K562 (cell line): ENCODE measurements at regions not wholly inside any gene's neighbourhood (a gene's known extent, or its start where the extent isn't known, plus 50 kb on each side); places are given as distances from the start of the nearest gene placed in this dataset.

Experiments used
- ATAC-seq: fragments of 200-7000 bp; cut with Tn5 transposase; 3 replicates; pipeline ENCODE4 v1.9.1; 2020; ENCODE audit warnings: moderate library complexity
- BruUV-seq: library from RNA; stranded (reverse); fragments of 400-500 nt; replicated peaks from 2 replicates; lab custom pipeline; 2021; lab: Mats Ljungman, UMichigan
- CTCF ChIA-PET: fragments of 300-600 bp; formaldehyde crosslinking; extraction: SDS; loops from one replicate; lab custom pipeline; 2021; ENCODE audit warnings: low intra/inter-chr PET ratio; lab: Yijun Ruan, JAX
- POLR2A ChIA-PET: fragments of 300-600, 350-650 bp; sonication (Branson Sonifier 250); formaldehyde crosslinking; extraction: SDS; loops from one replicate; lab custom pipeline; 2021; ENCODE audit warnings: antibody characterized with exemption, inconsistent platforms; lab: Yijun Ruan, JAX
- DNase-seq, 4 experiments: peaks; one replicate each; pipeline versions ENCODE4 v3.0.0 to v3.0.0-alpha.2; 2011 to 2018; ENCODE audit warnings: low spot score in 3 of 4, mixed read lengths in 3 of 4; ENCODE audit errors: extremely low read depth in 1 of 4
- FAIRE-seq: peaks from 2 replicates; lab custom pipeline; 2011; peaks lifted over from hg19 to GRCh38; lab: Jason Lieb, UNC
- H2AFZ ChIP-seq: 2 replicates; pipeline ENCODE4 v1.6.0; 2011; ENCODE audit warnings: low read depth, low read length, control low read depth, inconsistent platforms
- H3K27ac ChIP-seq: fragments of 200-600 bp; 3 replicates; pipeline ENCODE4 v1.8.0; 2011; ENCODE audit warnings: low read depth, mild to moderate bottlenecking, control low read depth, inconsistent platforms, low read length, moderate library complexity, mixed read lengths; ENCODE audit errors: extremely low read depth
- H3K27me3 ChIP-seq, 2 experiments: fragments of 300-600 bp in 1 of 2; 2 replicates in 1 of 2; 3 replicates in 1 of 2; pipeline versions ENCODE4 v1.6.0 to v1.8.0; 2011; ENCODE audit warnings: inconsistent platforms in 2 of 2, low read length in 2 of 2, mild to moderate bottlenecking in 1 of 2, mixed read lengths in 1 of 2, moderate library complexity in 1 of 2; ENCODE audit not compliant: control insufficient read depth in 2 of 2, insufficient read depth in 2 of 2
- H3K36me3 ChIP-seq: fragments of 300-600 bp; 3 replicates; pipeline ENCODE4 v1.8.0; 2011; ENCODE audit warnings: mild to moderate bottlenecking, low read length, inconsistent platforms; ENCODE audit not compliant: control insufficient read depth, insufficient read depth
- H3K4me1 ChIP-seq, 2 experiments: fragments of 200-600 bp in 1 of 2; replicated peaks in 1 of 2; 2 replicates in 1 of 2; 3 replicates in 1 of 2; pipeline versions ENCODE4 v1.5.1 to v1.8.0; 2011; ENCODE audit warnings: inconsistent platforms in 2 of 2, low read length in 2 of 2, mild to moderate bottlenecking in 1 of 2, mixed read lengths in 1 of 2, moderate library complexity in 1 of 2; ENCODE audit not compliant: control insufficient read depth in 2 of 2, insufficient read depth in 2 of 2
- H3K4me2 ChIP-seq: 2 replicates; pipeline ENCODE4 v1.6.1; 2011; ENCODE audit warnings: low read length, control low read depth, inconsistent platforms, mixed read lengths; ENCODE audit not compliant: insufficient read depth
- H3K4me3 ChIP-seq: fragments of 200-600 bp; sonication (generic), shearing (Covaris generic); 2 replicates; pipeline ENCODE4 v1.5.1; 2016; ENCODE audit warnings: control low read depth, inconsistent platforms
- H3K79me2 ChIP-seq: fragments of 200-600 bp; 3 replicates; pipeline ENCODE4 v1.8.0; 2011; ENCODE audit warnings: low read length, inconsistent platforms; ENCODE audit not compliant: control insufficient read depth, insufficient read depth
- H3K9ac ChIP-seq, 2 experiments: 2 replicates each; pipeline versions ENCODE4 v1.6.0 to v1.6.1; 2011; ENCODE audit warnings: low read depth in 2 of 2, low read length in 2 of 2, control low read depth in 1 of 2, inconsistent platforms in 1 of 2, mild to moderate bottlenecking in 1 of 2, mixed read lengths in 1 of 2; ENCODE audit not compliant: insufficient read depth in 1 of 2
- H3K9me1 ChIP-seq: one replicate; pipeline ENCODE4 v1.6.0; 2011; ENCODE audit warnings: inconsistent platforms, mild to moderate bottlenecking, low read length, moderate library complexity; ENCODE audit not compliant: control insufficient read depth, insufficient read depth
- H3K9me3 ChIP-seq: replicated peaks from 2 replicates; pipeline ENCODE4 v1.5.1; 2011; ENCODE audit warnings: low read depth, low read length, inconsistent platforms; ENCODE audit not compliant: control insufficient read depth, insufficient read depth
- H4K20me1 ChIP-seq: replicated peaks from 2 replicates; pipeline ENCODE4 v1.6.1; 2011; ENCODE audit warnings: low read length, inconsistent platforms, mixed read lengths; ENCODE audit not compliant: control insufficient read depth, insufficient read depth
- FOXA1 ChIP-seq: fragments of 450-650 bp; IDR thresholded peaks from 2 replicates; pipeline ENCODE4 v1.6.1; 2016; ENCODE audit warnings: mild to moderate bottlenecking, borderline replicate concordance
- MNT ChIP-seq, 2 experiments: fragments of 450-650 bp; conservative IDR thresholded peaks; 2 replicates each; pipeline ENCODE4 v1.6.1; 2017; ENCODE audit warnings: mild to moderate bottlenecking in 2 of 2, moderate library complexity in 2 of 2
- POLR2AphosphoS2 ChIP-seq: IDR thresholded peaks from 2 replicates; pipeline ENCODE4 v1.6.1; 2012; ENCODE audit warnings: low read length, improper control_type of control experiment
- POU5F1 ChIP-seq: fragments of 150-350 bp; IDR thresholded peaks from 2 replicates; pipeline ENCODE4 v1.6.1; 2014; ENCODE audit warnings: borderline replicate concordance, low read length, low read depth, mild to moderate bottlenecking; ENCODE audit not compliant: partially characterized antibody
- SAFB2 ChIP-seq: fragments of 200-400 bp; formaldehyde crosslinking; IDR thresholded peaks from 2 replicates; pipeline ENCODE4 v1.6.1; 2018; ENCODE audit warnings: borderline replicate concordance, low read length, low read depth, moderate library complexity; ENCODE audit not compliant: severe bottlenecking
- SMC3 ChIP-seq: conservative IDR thresholded peaks from 2 replicates; pipeline ENCODE4 v1.6.1; 2011; ENCODE audit warnings: low read depth, low read length, improper control_type of control experiment; ENCODE audit not compliant: insufficient read depth
- XRCC5 ChIP-seq: fragments of 200-400 bp; formaldehyde crosslinking; IDR thresholded peaks from 2 replicates; pipeline ENCODE4 v1.6.1; 2017; ENCODE audit warnings: low read depth, mild to moderate bottlenecking, low read length
- ZNF398 ChIP-seq: fragments of 250-450 bp; sonication (Bioruptor Pico); IDR thresholded peaks from 2 replicates; pipeline ENCODE4 v1.8.0; 2021; ENCODE audit warnings: moderate library complexity, mild to moderate bottlenecking, inconsistent platforms
- ZNF717 ChIP-seq: fragments of 250-450 bp; sonication (Bioruptor Pico); IDR thresholded peaks from 2 replicates; pipeline ENCODE4 v1.5.0; 2021
- WGBS: fragments of 100-300 bp; shearing (Covaris generic); methylation state at CpG from one replicate; pipeline ENCODE4 v1.1.6; 2016; ENCODE audit warnings: low coverage, mixed read lengths; ENCODE audit not compliant: insufficient coverage; ENCODE audit errors: missing lambda C conversion rate; 5-methylcytosine and 5-hydroxymethylcytosine counted together
- in situ Hi-C: fragments of 300-500 bp; cut with MboI; formaldehyde crosslinking; loops from 4 replicates; pipeline ENCODE4 v1.15.0; 2018; ENCODE audit warnings: inconsistent platforms, mixed read lengths
- intact Hi-C: fragments of 100-400 bp; cut with micrococcal nuclease; formaldehyde crosslinking; loops from 2 replicates; pipeline ENCODE4 v1.14.2; 2022
- TF ChIP-seq, protein P1 (sequence below): fragments of 450-650 bp; formaldehyde crosslinking; conservative IDR thresholded peaks from 2 replicates; pipeline ENCODE4 v1.4.0; 2022; ENCODE audit warnings: mild to moderate bottlenecking, missing genetic modification characterization

- ATAC-seq (no peak), DNase-seq (no peak), FAIRE-seq (no peak)
- H3K9me1 ChIP-seq, result no peaks in the 10 kb centered on the region
- H3K4me1 ChIP-seq, result no peaks in the 10 kb centered on the region
- POLR2A ChIA-PET, result interaction anchor here (0.6 to 0.7 kb wide), 2 partner anchors 10 to 129 kb away, joined by 3 read pairs; no protein-coding TSS in a partner anchor
- CTCF ChIA-PET, result no interaction called here
- no peak overlapping the region for H3K9ac ChIP-seq
- H3K4me2 ChIP-seq, result no peak overlapping the region
- no peak overlapping the region for H2AFZ ChIP-seq
- TF ChIP-seq POU5F1 (no peak), SAFB2 (no peak), ZNF717 (CRISPR knock-in tag) (no peak), SMC3 (no peak), ZNF398 (CRISPR knock-in tag) (no peak), POLR2AphosphoS2 (no peak), MNT (conservative IDR thresholded peaks at IDR 0.05) (no peak), XRCC5 (no peak), FOXA1 (no peak)
- TF ChIP-seq, protein P1, sequence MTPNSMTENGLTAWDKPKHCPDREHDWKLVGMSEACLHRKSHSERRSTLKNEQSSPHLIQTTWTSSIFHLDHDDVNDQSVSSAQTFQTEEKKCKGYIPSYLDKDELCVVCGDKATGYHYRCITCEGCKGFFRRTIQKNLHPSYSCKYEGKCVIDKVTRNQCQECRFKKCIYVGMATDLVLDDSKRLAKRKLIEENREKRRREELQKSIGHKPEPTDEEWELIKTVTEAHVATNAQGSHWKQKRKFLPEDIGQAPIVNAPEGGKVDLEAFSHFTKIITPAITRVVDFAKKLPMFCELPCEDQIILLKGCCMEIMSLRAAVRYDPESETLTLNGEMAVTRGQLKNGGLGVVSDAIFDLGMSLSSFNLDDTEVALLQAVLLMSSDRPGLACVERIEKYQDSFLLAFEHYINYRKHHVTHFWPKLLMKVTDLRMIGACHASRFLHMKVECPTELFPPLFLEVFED, result no peak
- WGBS, result 0% methylated on average over 11 of the region's 11 CpGs
- H3K4me3 ChIP-seq, result no peak overlapping the region
- intact Hi-C loops (no loop called here), in situ Hi-C loops (no loop called here)
- no peaks in the 10 kb centered on the region for H3K27me3 ChIP-seq
- no peaks in the 10 kb centered on the region for H3K36me3 ChIP-seq
- H3K9me3 ChIP-seq, result no peaks in the 10 kb centered on the region
- H3K27ac ChIP-seq, result no peak overlapping the region
- H4K20me1 ChIP-seq, result no peaks in the 10 kb centered on the region
- no TSS peak for BruUV-seq
- H3K79me2 ChIP-seq, result no peaks in the 10 kb centered on the region
Observed at GRCh38 chr2:19688059-19688458, 213.7 kb downstream of the TTC32 start.
